Right lobe of liver (tissue), 6 donors: ENCODE measurements at regions not wholly inside any gene's neighbourhood (a gene's known extent, or its start where the extent isn't known, plus 50 kb on each side); places are given as distances from the start of the nearest gene placed in this dataset.
"Not testable (repeated sequence)": the region's sequence is repeated elsewhere in the genome, so short reads cannot be mapped to it uniquely, and the experiment has no call there.

ENCODE experiments used
- ATAC-seq, 4 donors: fragments of 200-7000 bp; cut with Tn5 transposase; one replicate each; pipeline ENCODE4 v1.9.1; 2020; ENCODE audit warnings: mild to moderate bottlenecking in 4 of 4, moderate library complexity in 4 of 4
- DNase-seq, 3 donors: peaks; one replicate each; pipeline ENCODE4 v3.0.0-alpha.2; 2020
- H3K27ac ChIP-seq, 3 donors: fragments of 200-600 bp; one replicate each; pipeline ENCODE4 v1.8.0; 2022
- H3K27me3 ChIP-seq, 2 donors: fragments of 200-600 bp; one replicate each; pipeline ENCODE4 v1.8.0; 2022
- H3K36me3 ChIP-seq, 4 donors: fragments of 200-600 bp; sonication (generic) in 1 of 4; one replicate each; pipeline versions ENCODE4 v1.5.1 to v1.8.0; 2017 to 2022; ENCODE audit warnings: control low read depth in 1 of 4
- H3K4me1 ChIP-seq, 4 donors: fragments of 200-600 bp; sonication (generic) in 1 of 4; one replicate each; pipeline versions ENCODE4 v1.5.1 to v1.8.0; 2017 to 2022; ENCODE audit warnings: control low read depth in 1 of 4
- H3K4me3 ChIP-seq, 3 donors: fragments of 200-600 bp; one replicate each; pipeline ENCODE4 v1.8.0; 2022
- H3K9me3 ChIP-seq, 4 donors: fragments of 200-600 bp; sonication (generic) in 1 of 4; one replicate each; pipeline versions ENCODE4 v1.5.1 to v1.8.0; 2017 to 2022; ENCODE audit warnings: control low read depth in 1 of 4
- CTCF ChIP-seq, 4 donors: fragments of 200-600 bp in 3 of 4; fragments of 450-650 bp in 1 of 4; IDR thresholded peaks; one replicate each; pipeline versions ENCODE4 v1.5.1 to v1.8.0; 2016 to 2022; ENCODE audit warnings: antibody characterized with exemption in 4 of 4, mild to moderate bottlenecking in 2 of 4
- POLR2A ChIP-seq: fragments of 450-650 bp; IDR thresholded peaks from one replicate; pipeline ENCODE4 v1.6.1; 2017; ENCODE audit warnings: antibody characterized with exemption, mild to moderate bottlenecking
- WGBS: methylation state at CpG from one replicate; pipeline ENCODE4 v1.1.6; 2018; ENCODE audit warnings: low coverage, low lambda C conversion rate; ENCODE audit not compliant: insufficient coverage; ENCODE audit errors: missing lambda C conversion rate; 5-methylcytosine and 5-hydroxymethylcytosine counted together
- intact Hi-C, 2 donors: fragments of 100-400 bp; cut with DNase I; formaldehyde crosslinking; loops; one replicate each; pipeline versions ENCODE4 v1.11.2 to v1.14.1; 2022
- donor health status: DM: no; HTN: yes; CAD: no.
- donor health status: DM: no; HTN: no; CAD: no.
- donor health status: DM: no; HTN: no; CAD: no.
- donor health status: DM: no; HTN: yes; CAD: no.
- donor health status: DM: no; HTN: yes; CAD: no.

GRCh38 chr4:127486248-127486647 is 146.5 kb upstream of the INTU start:
- Histone ChIP-seq H3K27ac (no peak overlapping the region), H3K36me3 (no peaks in the 10 kb centered on the region), H3K27me3 (no peaks in the 10 kb centered on the region), H3K4me3 (no peak overlapping the region), H3K4me1 (no peaks in the 10 kb centered on the region), H3K9me3 (no peaks in the 10 kb centered on the region)
- no peak for ATAC-seq
- TF ChIP-seq POLR2A (no peak), CTCF (IDR thresholded peaks at IDR 0.05) (no peak)
- DNase-seq: no peak
- 38% methylated on average over 1 of the region's 1 CpG for WGBS
- intact Hi-C loops: no loop called here

GRCh38 chr4:127491571-127491970 is 141.2 kb upstream of the INTU start:
- no peaks in the 10 kb centered on the region for H3K9me3 ChIP-seq
- DNase-seq: no peak
- intact Hi-C loops: no loop called here

GRCh38 chr4:127496875-127497274 is 135.9 kb upstream of the INTU start:
- H3K36me3 ChIP-seq, H3K4me1 ChIP-seq, H3K27ac ChIP-seq, ATAC-seq, DNase-seq, H3K27me3 ChIP-seq, H3K4me3 ChIP-seq, H3K9me3 ChIP-seq, intact Hi-C loops: not testable (repeated sequence)
- whole genome bisulfite sequencing: 86% methylated on average over 8 of the region's 9 CpGs

More at GRCh38 chr4:127491571-127491970, 141.2 kb upstream of the INTU start:
- H3K36me3 ChIP-seq: no peaks in the 10 kb centered on the region
- TF ChIP-seq POLR2A: no peak
- TF ChIP-seq CTCF (IDR thresholded peaks at IDR 0.05): no peak
- no peaks in the 10 kb centered on the region for H3K27me3 ChIP-seq
- H3K4me3 ChIP-seq: no peak overlapping the region
- no peaks in the 10 kb centered on the region for H3K4me1 ChIP-seq
- ATAC-seq: no peak
- H3K27ac ChIP-seq: no peak overlapping the region

GRCh38 chr4:127498366-127498765 is 134.4 kb upstream of the INTU start:
- no peak for TF ChIP-seq POLR2A
- no peak for TF ChIP-seq CTCF (IDR thresholded peaks at IDR 0.05)
- Histone ChIP-seq H3K27ac (no peak overlapping the region), H3K4me1 (no peaks in the 10 kb centered on the region), H3K4me3 (no peak overlapping the region), H3K36me3 (no peaks in the 10 kb centered on the region), H3K9me3 (no peaks in the 10 kb centered on the region), H3K27me3 (no peaks in the 10 kb centered on the region)
- intact Hi-C loops: no loop called here
- ATAC-seq (no peak), DNase-seq (no peak)

GRCh38 chr4:127500242-127500641 is 132.5 kb upstream of the INTU start:
- no peak for ATAC-seq
- DNase-seq: no peak
- Histone ChIP-seq H3K27ac (no peak overlapping the region), H3K27me3 (no peaks in the 10 kb centered on the region), H3K4me3 (no peak overlapping the region), H3K4me1 (no peaks in the 10 kb centered on the region), H3K9me3 (no peaks in the 10 kb centered on the region), H3K36me3 (no peaks in the 10 kb centered on the region)
- 63% methylated on average over 2 of the region's 2 CpGs for WGBS
- no peak for TF ChIP-seq POLR2A
- TF ChIP-seq CTCF (IDR thresholded peaks at IDR 0.05): no peak
- intact Hi-C loops: no loop called here
